ENCODE measurements at regions not wholly inside any gene's neighbourhood (a gene's known extent, or its start where the extent isn't known, plus 50 kb on each side); places are given as distances from the start of the nearest gene placed in this dataset.
"Not testable (repeated sequence)": the region's sequence is repeated elsewhere in the genome, so short reads cannot be mapped to it uniquely, and the experiment has no call there.

DNA sequence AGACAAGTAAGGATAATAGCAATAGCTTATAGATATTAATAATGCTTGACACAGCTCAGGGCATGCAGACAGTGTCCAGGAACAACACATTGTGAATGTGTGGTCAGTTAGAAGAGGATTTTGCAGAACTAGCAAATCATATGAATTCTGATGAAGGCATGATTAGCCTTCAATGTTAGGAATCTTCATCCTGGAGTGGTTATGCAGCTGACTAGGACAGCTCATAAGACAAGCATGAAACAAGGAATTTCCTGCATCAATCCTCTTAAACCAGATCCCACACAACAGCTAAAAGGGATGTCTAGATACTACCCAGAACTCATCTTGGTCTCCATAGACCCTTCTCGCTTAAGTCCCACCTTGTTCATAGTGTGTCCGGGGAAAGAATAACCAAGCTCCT is 499.0 kb upstream of the ATP11B start:
- no peak for DNase-seq

DNA sequence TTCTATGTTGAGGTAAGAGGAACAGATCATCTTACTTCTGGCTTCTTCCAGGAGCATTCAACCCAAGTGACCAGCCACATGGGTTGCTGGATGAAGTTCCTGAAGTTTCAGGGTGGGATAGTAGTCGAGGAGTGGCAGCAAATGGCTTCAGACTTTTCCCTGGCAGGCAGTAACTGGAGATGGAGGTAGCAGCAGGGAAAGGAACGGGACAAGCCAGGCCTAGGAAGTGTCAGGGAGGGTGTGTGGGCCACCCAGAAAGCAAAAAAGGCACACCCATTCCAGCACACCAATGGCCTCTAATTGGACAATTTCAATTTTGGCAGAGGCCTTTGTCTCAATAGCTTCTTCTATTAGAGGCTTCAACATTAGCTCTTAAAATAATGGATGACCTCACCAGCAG is 498.6 kb upstream of the ATP11B start:
- DNase-seq = no peak

GRCh38 chr3:182300266-182300665 is 493.0 kb upstream of the ATP11B start:
- no peak for DNase-seq

DNA sequence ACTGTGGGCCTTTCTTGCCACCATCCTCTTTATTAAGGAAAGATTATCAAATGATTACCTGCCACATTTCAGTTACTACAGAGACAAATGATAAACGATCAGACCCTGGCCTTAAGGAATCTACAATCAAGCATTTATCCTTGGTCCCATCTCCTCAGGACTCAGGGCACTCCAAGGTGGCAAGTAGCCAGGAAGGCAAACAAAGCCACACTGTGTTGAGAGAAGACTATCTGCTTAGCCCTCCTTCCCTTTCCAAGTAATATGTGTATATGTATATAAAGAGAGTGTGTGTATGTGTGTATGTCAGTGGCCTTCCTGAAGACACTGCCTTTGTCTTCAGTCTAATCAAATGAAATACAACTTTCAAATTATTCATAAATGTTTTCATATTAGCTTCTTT is 490.1 kb upstream of the ATP11B start:
- DNase-seq = no peak

GRCh38 chr3:182305881-182306665 is 487.2 kb upstream of the ATP11B start:
- DNase-seq = no peak

- no peak for DNase-seq
These were observed 485.0 kb upstream of the ATP11B start for GRCh38 chr3:182308328-182308727.

GRCh38 chr3:182309120-182309519 is 484.2 kb upstream of the ATP11B start:
- DNase-seq = no peak

DNA sequence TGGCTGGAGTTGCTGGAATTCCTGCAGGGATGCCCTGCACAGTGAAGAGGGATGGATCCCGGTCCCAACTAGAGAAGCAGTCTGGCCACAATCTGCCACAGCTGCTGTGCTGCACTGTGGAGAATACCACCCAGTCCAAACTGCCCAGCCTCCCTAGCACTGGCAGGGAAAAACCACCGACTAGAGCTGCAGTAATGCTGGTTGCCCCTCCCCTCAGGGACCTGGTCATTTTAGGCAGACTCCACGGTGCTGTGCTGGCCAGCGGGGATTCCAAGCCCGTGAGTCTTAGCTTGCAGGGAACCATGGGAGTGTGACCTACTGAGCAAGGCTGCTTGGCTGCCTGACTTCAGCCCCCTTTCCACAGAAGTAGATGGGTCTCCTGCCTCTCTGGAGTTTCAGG is 478.0 kb upstream of the ATP11B start:
- DNase-seq = no peak

GRCh38 chr3:182323126-182323700 is 470.1 kb upstream of the ATP11B start:
- no peak for DNase-seq

GRCh38 chr3:182323898-182324297 is 469.4 kb upstream of the ATP11B start:
- DNase-seq = no peak

GRCh38 chr3:182325213-182325950 is 467.9 kb upstream of the ATP11B start:
- DNase-seq = no peak

- DNase-seq = no peak
These were observed 466.1 kb upstream of the ATP11B start for GRCh38 chr3:182327196-182327681.

- DNase-seq = no peak
These were observed 462.7 kb upstream of the ATP11B start for GRCh38 chr3:182330646-182331045.

DNA sequence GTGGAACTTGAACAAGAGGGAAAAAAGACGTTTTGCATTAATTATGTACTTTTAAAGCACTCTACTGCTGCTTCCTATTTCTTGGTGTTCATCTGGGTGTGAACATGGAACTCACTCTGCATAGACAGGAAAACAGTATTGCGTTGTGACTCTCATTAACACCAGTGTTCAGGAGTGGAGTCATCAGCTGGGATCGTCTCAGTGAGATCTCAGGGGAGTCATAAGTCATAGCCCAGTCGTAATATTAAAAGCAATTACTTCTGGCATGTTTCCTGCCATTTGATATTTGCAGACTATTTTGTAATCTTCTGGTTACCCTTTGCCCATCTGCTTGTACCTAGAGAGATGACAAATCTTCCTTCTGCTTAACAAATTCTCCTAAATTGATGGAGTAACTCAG is 462.0 kb upstream of the ATP11B start:
- no peak for DNase-seq

DNA sequence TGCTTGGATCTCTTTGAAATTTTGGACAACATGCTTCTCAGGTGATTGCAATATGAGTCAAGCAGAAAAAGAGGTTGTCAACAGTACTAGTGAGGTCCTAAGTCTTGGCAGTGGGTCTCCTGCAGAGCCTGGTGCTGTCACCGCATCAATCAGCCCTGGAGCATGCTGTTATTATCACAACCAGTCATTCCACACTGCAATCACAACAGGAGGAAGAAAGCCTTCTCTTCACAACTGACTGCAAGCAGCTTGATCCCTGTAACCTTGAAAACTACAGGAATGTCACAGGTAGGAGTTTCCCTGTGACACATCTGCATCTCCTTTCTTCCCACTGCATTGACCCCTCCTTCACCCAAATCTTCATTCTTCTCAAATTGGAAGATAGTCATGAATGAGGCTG is 451.1 kb upstream of the ATP11B start:
- no peak for DNase-seq

- not testable (repeated sequence) for DNase-seq
These were observed 449.3 kb upstream of the ATP11B start for GRCh38 chr3:182344026-182344425.

- DNase-seq = no peak
These were observed 444.3 kb upstream of the ATP11B start for GRCh38 chr3:182349051-182349450.

DNA sequence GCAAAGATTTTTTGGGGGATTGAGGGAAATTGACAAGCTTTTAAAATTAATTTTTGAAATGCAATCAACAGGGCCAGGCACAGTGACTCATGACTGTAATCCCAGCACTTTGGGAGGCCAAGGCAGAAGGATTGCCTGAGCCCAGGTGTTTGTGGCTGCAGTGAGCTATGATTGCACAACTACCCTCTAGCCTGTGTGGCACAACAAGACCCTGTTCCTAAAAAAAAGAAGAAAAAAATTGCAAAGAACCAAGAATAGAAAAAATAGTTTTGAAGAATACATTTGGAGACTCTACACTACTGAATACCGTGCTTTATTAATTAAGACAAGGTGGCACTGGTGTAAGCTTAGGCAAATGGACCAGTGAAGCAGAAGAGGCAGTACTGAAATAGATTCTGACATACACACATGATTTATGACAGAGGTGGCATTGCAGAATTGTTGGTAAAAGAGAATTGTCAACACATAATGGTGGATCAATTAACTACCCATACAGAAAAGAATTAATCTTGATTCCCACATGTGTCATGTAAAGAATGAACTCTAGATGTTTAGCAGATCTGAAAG is 443.3 kb upstream of the ATP11B start:
- DNase-seq = no peak

- no peak for DNase-seq
These were observed 435.4 kb upstream of the ATP11B start for GRCh38 chr3:182357928-182358327.

GRCh38 chr3:182364323-182364722 is 429.0 kb upstream of the ATP11B start:
- no peak for DNase-seq

DNA sequence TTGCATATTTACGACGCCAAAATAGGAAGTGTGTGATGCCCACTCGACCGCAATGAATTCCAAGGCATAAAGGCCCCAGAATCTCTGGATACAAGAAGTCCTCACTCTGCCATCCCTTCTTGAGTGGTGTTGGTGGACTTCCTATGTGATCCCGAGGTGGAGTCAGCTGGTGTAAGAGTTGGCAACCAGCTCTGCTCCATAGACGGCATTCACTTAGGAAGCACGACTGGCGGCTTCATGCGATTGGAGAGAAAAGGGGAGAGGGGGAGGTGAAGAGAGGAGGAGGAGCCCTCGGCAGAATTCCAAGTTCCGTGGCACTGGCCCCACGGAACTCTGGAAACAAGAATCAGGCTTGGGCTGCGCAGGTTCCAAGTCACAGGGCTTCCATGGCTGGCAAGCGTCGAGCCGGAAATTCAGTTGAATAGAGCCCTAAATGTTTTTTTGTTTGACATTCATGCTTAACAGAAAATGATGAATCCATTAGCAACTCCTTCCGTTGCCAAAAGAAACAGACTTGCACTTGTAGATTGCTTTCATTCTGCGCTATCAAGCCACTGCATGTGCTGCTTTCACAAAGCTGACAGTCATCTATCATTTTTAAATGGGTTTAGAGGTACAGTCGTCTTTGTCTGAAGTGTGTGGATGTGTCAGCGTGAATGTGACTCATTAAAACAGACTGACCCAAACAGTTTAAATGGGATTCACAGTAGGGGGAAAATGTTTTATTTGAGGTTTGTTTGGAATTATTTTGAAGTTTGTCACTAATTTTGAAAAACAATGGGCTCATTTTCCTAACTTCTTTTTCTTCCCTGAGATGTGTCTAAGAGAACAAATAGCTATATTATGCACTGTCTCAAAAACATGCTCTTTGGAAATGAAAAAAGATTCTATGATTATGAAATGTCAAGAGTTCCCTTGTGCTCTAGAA is 428.3 kb upstream of the ATP11B start:
- DNase-seq = no peak

DNA sequence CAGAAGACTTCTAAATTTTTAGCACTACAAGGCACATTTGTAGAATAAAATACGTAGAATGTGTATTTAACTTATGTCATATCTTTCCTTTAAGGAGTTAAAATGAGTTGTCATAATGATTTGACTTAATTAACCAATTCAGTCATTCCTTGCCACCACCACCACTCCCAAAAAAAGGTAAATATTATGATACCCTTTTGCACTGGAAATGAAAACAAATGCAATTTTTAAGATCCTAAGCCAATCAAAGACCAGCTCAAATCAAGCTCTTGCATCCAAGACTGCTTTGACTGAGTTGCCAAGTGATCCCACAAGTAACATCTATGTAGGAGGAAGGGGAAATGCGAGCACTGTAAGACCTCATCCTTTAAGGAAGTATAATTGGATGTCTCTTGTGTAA is 426.6 kb upstream of the ATP11B start:
- no peak for DNase-seq

- DNase-seq = no peak
These were observed 423.4 kb upstream of the ATP11B start for GRCh38 chr3:182369861-182370260.
